GM13977 (cell line): ENCODE measurements at regions not wholly inside any gene's neighbourhood (a gene's known extent, or its start where the extent isn't known, plus 50 kb on each side); places are given as distances from the start of the nearest gene placed in this dataset.

Experiments used
- DNase-seq: peaks from one replicate; pipeline ENCODE4 v3.0.0; 2012; ENCODE audit warnings: low spot score
- in situ Hi-C: fragments of 300-500 bp; cut with MboI; formaldehyde crosslinking; loops from one replicate; pipeline ENCODE4 v1.12.0; 2022; ENCODE audit warnings: low sequenced_read_pairs, low pct_unique_long_range_greater_than_20kb, mixed read lengths, inconsistent platforms; ENCODE audit not compliant: unreplicated experiment
- TF ChIP-seq, protein P1 (sequence below): IDR thresholded peaks from 2 replicates; pipeline ENCODE4 v1.5.1; 2012; ENCODE audit warnings: mild to moderate bottlenecking, control low read depth; ENCODE audit not compliant: insufficient read depth; ENCODE audit errors: extremely low read depth, missing control alignments

DNA sequence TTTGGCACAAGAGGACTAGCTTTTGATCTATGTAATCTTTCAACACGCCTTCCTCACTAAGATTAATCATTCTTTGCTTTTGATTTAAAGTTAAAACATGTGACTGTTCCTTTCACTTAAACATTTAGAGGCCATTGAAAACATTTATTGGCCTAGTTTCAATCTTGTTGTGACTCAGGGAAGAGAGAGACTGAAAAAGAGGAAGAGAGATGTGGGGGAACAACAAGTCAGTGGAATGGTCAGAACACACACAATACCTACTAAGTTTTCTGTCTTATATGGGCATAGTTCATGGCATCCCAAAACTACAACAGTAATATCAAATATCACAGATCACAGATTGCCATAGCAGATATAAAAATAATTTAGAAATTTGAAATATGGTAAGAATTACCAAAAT lies 812.9 kb upstream of the AGA start:
- in situ Hi-C loops: no loop called here
- no peak for DNase-seq
- TF ChIP-seq, protein P1, sequence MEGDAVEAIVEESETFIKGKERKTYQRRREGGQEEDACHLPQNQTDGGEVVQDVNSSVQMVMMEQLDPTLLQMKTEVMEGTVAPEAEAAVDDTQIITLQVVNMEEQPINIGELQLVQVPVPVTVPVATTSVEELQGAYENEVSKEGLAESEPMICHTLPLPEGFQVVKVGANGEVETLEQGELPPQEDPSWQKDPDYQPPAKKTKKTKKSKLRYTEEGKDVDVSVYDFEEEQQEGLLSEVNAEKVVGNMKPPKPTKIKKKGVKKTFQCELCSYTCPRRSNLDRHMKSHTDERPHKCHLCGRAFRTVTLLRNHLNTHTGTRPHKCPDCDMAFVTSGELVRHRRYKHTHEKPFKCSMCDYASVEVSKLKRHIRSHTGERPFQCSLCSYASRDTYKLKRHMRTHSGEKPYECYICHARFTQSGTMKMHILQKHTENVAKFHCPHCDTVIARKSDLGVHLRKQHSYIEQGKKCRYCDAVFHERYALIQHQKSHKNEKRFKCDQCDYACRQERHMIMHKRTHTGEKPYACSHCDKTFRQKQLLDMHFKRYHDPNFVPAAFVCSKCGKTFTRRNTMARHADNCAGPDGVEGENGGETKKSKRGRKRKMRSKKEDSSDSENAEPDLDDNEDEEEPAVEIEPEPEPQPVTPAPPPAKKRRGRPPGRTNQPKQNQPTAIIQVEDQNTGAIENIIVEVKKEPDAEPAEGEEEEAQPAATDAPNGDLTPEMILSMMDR: no peak

DNA sequence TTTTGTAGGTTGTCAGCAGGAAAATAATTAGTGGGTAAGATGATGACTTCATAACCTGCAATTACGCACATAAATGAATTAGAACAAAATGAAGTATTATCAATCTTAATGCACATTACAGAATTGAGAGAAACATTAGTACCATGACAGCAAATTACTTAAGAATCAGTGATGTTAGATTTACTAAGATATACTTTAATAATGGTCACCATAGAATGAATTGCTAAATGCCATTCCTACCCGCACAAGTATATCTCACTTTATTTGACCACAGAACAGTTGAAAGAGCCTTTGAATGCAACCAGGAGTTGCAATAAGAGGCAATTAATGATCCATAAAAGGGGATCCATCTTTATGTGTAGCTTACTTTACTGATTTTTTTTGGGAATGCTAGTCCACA lies 816.4 kb upstream of the AGA start:
- in situ Hi-C loops: no loop called here
- no peak for DNase-seq
- TF ChIP-seq, protein P1: no peak

DNA sequence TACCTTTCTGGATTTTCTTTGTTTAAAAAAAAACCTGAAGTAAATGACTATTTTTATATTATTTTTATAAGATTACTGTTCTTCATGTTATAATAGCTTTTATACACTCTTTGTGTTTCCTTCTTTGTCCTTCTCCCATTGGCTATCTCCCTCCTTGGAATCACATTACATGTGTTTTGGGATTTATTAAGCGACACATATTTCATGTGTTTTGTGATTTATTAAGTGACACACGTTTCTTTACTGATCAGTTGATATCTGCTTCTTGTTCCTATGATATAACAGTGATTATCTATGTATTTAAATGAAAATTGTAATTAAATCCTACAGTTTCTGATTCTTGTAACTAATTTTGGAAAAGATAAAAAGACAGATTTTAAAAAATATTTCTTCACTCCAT lies 817.3 kb upstream of the AGA start:
- in situ Hi-C loops: no loop called here
- TF ChIP-seq, protein P1: no peak
- no peak for DNase-seq

DNA sequence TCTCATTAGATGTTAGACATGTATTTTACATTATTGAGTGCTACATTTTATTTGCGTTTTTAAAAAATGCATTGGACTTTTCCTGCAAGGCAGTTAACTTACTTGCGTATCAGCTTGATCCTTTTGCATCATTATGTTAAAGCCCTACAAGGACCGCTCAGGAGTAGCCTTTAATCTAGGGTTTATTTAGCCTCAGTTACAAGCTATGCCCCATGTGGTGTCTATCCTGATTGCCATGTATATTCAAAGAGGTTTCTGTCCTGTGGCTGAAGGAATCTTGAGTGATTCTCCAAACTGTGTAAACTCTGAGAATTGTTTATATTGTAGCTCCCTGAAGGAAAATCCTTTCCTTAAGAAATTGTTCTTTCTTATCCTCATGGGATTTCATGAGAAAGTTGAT lies 821.8 kb upstream of the AGA start:
- no peak for DNase-seq
- in situ Hi-C loops: no loop called here
- TF ChIP-seq, protein P1: no peak

DNA sequence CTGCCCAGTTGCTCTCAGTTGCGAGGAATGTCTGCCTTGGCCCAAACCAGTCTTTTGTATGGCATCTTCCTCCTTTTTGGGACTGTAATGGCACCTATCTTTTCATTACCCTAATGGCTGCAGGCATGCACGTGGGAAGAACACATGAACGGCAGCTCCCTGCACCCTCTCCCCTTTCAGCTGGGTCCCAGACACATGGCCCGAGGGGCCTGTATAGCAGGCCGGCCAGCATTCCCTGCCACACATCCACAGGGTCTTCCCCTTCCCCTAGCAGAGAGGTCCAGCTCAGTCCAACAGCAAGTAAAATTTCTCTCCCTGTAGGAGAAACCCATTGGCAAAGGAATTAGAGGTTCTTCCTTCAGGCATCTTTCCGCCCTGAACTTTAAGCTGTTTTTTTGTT lies 829.1 kb upstream of the AGA start:
- in situ Hi-C loops: no loop called here
- TF ChIP-seq, protein P1: no peak
- DNase-seq: no peak

DNA sequence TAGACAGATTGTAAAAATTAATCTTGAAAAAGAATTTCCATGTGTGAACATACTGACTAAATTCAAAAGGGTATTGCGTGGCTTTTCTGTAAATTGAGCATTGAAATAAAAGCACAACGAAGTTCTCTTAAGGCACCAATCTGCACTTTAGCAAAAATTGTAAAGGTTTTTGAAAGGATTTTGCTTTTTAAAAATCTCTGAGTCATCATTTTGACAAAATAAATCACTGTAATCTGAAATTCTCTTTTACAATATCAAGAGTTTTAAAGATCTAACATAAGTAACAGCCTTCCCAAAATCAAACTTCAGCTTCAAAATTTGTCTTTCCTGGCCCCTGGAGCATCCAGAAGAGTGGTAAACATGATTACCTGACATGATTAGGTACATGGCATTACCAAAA lies 830.9 kb upstream of the AGA start:
- TF ChIP-seq, protein P1: no peak
- no peak for DNase-seq
- in situ Hi-C loops: no loop called here
